PC-9 (cell line): ENCODE measurements at regions not wholly inside any gene's neighbourhood (a gene's known extent, or its start where the extent isn't known, plus 50 kb on each side); places are given as distances from the start of the nearest gene placed in this dataset.

Source experiments
- BruUV-seq: library from RNA; stranded (reverse); fragments of 400-500 nt; replicated peaks from 2 replicates; lab custom pipeline; 2021; lab: Mats Ljungman, UMichigan
- CTCF ChIA-PET: fragments of 300-600 bp; sonication (Branson Sonifier 250); formaldehyde crosslinking; loops from one replicate; lab custom pipeline; 2022; ENCODE audit warnings: antibody characterized with exemption; lab: Charles Lee
- POLR2A ChIA-PET: fragments of 300-600 bp; sonication (Branson Sonifier 250); formaldehyde crosslinking; loops from one replicate; lab custom pipeline; 2022; ENCODE audit warnings: antibody characterized with exemption; ENCODE audit not compliant: unreplicated experiment; lab: Charles Lee
- DNase-seq, 2 experiments: peaks; one replicate each; pipeline versions ENCODE4 v3.0.0 to v3.0.0-alpha.2; 2015 to 2022; ENCODE audit warnings: mixed read lengths in 1 of 2
- H2AFZ ChIP-seq: fragments of 200-600 bp; sonication (generic); 2 replicates; pipeline ENCODE4 v1.8.1; 2017; ENCODE audit warnings: antibody characterized with exemption
- H3F3A ChIP-seq: fragments of 200-600 bp; sonication (generic); 2 replicates; pipeline ENCODE4 v1.8.1; 2017; ENCODE audit warnings: antibody characterized with exemption, mild to moderate bottlenecking, low read depth; ENCODE audit not compliant: insufficient read depth
- H3K27ac ChIP-seq: fragments of 200-600 bp; sonication (generic); 2 replicates; pipeline ENCODE4 v1.6.1; 2016; ENCODE audit warnings: mixed run types
- H3K27me3 ChIP-seq: fragments of 200-600 bp; sonication (generic); 2 replicates; pipeline ENCODE4 v1.6.1; 2016; ENCODE audit warnings: low read depth, mixed run types; ENCODE audit not compliant: insufficient read depth
- H3K36me3 ChIP-seq: fragments of 200-600 bp; sonication (generic); 2 replicates; pipeline ENCODE4 v1.6.1; 2016; ENCODE audit warnings: low read depth, mixed run types
- H3K4me1 ChIP-seq: fragments of 200-600 bp; sonication (generic); replicated peaks from 2 replicates; pipeline ENCODE4 v1.6.1; 2016; ENCODE audit warnings: mixed run types; ENCODE audit not compliant: insufficient read depth
- H3K4me2 ChIP-seq: fragments of 200-600 bp; sonication (generic); 2 replicates; pipeline ENCODE4 v1.6.1; 2017; ENCODE audit warnings: mixed run types
- H3K4me3 ChIP-seq: fragments of 200-600 bp; sonication (generic); 2 replicates; pipeline ENCODE4 v1.6.1; 2016; ENCODE audit warnings: mixed run types
- H3K79me2 ChIP-seq: fragments of 200-600 bp; sonication (generic); 2 replicates; pipeline ENCODE4 v1.6.1; 2017; ENCODE audit warnings: low read depth, mixed run types
- H3K9me2 ChIP-seq: fragments of 200-600 bp; sonication (generic); 2 replicates; pipeline ENCODE4 v1.8.1; 2017; ENCODE audit warnings: mild to moderate bottlenecking; ENCODE audit not compliant: insufficient read depth
- H3K9me3 ChIP-seq: fragments of 200-600 bp; sonication (generic); 2 replicates; pipeline ENCODE4 v1.8.1; 2016; ENCODE audit warnings: low read depth; ENCODE audit not compliant: insufficient read depth
- H4K20me1 ChIP-seq: fragments of 200-600 bp; sonication (generic); 2 replicates; pipeline ENCODE4 v1.8.1; 2017; ENCODE audit not compliant: insufficient read depth
- EZH2 ChIP-seq: fragments of 200-600 bp; sonication (generic); IDR thresholded peaks from 2 replicates; pipeline ENCODE4 v1.8.0; 2017; ENCODE audit warnings: antibody characterized with exemption, low read depth
- intact Hi-C: fragments of 100-400 bp; cut with micrococcal nuclease; formaldehyde crosslinking; loops from one replicate; pipeline ENCODE4 v1.10.0; 2022; ENCODE audit not compliant: unreplicated experiment
- TF ChIP-seq, protein P1 (sequence below): fragments of 200-600 bp; sonication (generic); conservative IDR thresholded peaks from 2 replicates; pipeline ENCODE4 v1.6.1; 2017; ENCODE audit warnings: mixed run types, antibody characterized with exemption, mild to moderate bottlenecking, moderate library complexity

- no peaks in the 10 kb centered on the region for H3K79me2 ChIP-seq
- H2AFZ ChIP-seq: no peak overlapping the region
- ChIA-PET CTCF (no interaction called here), POLR2A (no interaction called here)
- H3F3A ChIP-seq: peaks cover 17% of the 10 kb centered on the region; the same call in 1 of the 2 replicates
- intact Hi-C loops: no loop called here
- no peak overlapping the region for H3K27ac ChIP-seq
- no peak overlapping the region for H3K4me2 ChIP-seq
- BruUV-seq: no TSS peak
- no peaks in the 10 kb centered on the region for H4K20me1 ChIP-seq
- H3K27me3 ChIP-seq: no peaks in the 10 kb centered on the region
- H3K9me2 ChIP-seq: no peaks in the 10 kb centered on the region
- H3K36me3 ChIP-seq: no peaks in the 10 kb centered on the region
- TF ChIP-seq, protein P1, sequence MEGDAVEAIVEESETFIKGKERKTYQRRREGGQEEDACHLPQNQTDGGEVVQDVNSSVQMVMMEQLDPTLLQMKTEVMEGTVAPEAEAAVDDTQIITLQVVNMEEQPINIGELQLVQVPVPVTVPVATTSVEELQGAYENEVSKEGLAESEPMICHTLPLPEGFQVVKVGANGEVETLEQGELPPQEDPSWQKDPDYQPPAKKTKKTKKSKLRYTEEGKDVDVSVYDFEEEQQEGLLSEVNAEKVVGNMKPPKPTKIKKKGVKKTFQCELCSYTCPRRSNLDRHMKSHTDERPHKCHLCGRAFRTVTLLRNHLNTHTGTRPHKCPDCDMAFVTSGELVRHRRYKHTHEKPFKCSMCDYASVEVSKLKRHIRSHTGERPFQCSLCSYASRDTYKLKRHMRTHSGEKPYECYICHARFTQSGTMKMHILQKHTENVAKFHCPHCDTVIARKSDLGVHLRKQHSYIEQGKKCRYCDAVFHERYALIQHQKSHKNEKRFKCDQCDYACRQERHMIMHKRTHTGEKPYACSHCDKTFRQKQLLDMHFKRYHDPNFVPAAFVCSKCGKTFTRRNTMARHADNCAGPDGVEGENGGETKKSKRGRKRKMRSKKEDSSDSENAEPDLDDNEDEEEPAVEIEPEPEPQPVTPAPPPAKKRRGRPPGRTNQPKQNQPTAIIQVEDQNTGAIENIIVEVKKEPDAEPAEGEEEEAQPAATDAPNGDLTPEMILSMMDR: no peak
- no peak for TF ChIP-seq EZH2
- peaks cover 48% of the 10 kb centered on the region for H3K4me1 ChIP-seq
- no peak for DNase-seq
- H3K4me3 ChIP-seq: no peak overlapping the region
- no peaks in the 10 kb centered on the region for H3K9me3 ChIP-seq
Measured at GRCh38 chr4:159008671-159009070, 94.2 kb upstream of the RAPGEF2 start.

GRCh38 chr4:159009521-159009920, 93.4 kb upstream of the RAPGEF2 start:
- H3K9me3 ChIP-seq: no peaks in the 10 kb centered on the region
- H3F3A ChIP-seq: peaks cover 17% of the 10 kb centered on the region; the same call in 1 of the 2 replicates
- no peaks in the 10 kb centered on the region for H3K9me2 ChIP-seq
- H3K27ac ChIP-seq: no peak overlapping the region
- no peak for TF ChIP-seq EZH2
- TF ChIP-seq, protein P1: no peak
- no peak for DNase-seq
- no peak overlapping the region for H3K4me3 ChIP-seq
- ChIA-PET CTCF (interaction anchor here (0.6 kb wide), 1 partner anchor 242 kb away, joined by 4 read pairs; no protein-coding TSS in a partner anchor), POLR2A (no interaction called here)
- no TSS peak for BruUV-seq
- H3K4me2 ChIP-seq: no peak overlapping the region
- H3K4me1 ChIP-seq: peaks cover 44% of the 10 kb centered on the region
- H3K36me3 ChIP-seq: no peaks in the 10 kb centered on the region
- H4K20me1 ChIP-seq: no peaks in the 10 kb centered on the region
- no peaks in the 10 kb centered on the region for H3K27me3 ChIP-seq
- H3K79me2 ChIP-seq: no peaks in the 10 kb centered on the region
- no peak overlapping the region for H2AFZ ChIP-seq
- intact Hi-C loops: no loop called here

DNA sequence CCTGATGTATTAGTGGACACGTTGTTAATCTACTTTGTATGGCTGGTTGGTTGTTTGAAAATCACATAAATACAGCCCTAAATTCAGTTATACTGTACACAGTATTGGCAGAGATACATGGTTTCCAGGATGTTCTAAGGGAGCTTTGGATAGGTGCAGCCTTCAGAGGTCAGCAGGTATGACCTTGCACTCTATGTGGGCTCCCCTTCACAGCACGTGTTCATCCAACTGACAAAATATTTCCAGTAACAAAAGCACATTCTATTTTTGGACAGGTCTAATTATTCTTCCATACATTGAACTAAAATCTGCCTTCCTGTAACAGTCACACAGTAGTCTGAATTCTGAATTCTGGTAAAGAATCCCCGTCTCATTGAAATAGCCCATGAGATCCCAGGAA, 92.8 kb upstream of the RAPGEF2 start:
- no peak for DNase-seq
- no peaks in the 10 kb centered on the region for H3K79me2 ChIP-seq
- no peak overlapping the region for H2AFZ ChIP-seq
- no peaks in the 10 kb centered on the region for H3K9me3 ChIP-seq
- ChIA-PET POLR2A (interaction anchor here (0.6 kb wide), 1 partner anchor 13 kb away, joined by 19 read pairs; no protein-coding TSS in a partner anchor), CTCF (no interaction called here)
- H3K27me3 ChIP-seq: no peaks in the 10 kb centered on the region
- H3K4me3 ChIP-seq: no peak overlapping the region
- peak overlapping the region; percentile 68 for H3K4me2 ChIP-seq
- peaks cover 44% of the 10 kb centered on the region for H3K4me1 ChIP-seq
- no peak for TF ChIP-seq EZH2
- TF ChIP-seq, protein P1: no peak
- BruUV-seq: no TSS peak
- H3K27ac ChIP-seq: peak overlapping the region; percentile 71
- peaks cover 17% of the 10 kb centered on the region; the same call in 1 of the 2 replicates for H3F3A ChIP-seq
- H3K36me3 ChIP-seq: no peaks in the 10 kb centered on the region
- no peaks in the 10 kb centered on the region for H4K20me1 ChIP-seq
- intact Hi-C loops: no loop called here
- H3K9me2 ChIP-seq: no peaks in the 10 kb centered on the region
